ENCODE measurements at regions not wholly inside any gene's neighbourhood (a gene's known extent, or its start where the extent isn't known, plus 50 kb on each side); places are given as distances from the start of the nearest gene placed in this dataset.

DNA sequence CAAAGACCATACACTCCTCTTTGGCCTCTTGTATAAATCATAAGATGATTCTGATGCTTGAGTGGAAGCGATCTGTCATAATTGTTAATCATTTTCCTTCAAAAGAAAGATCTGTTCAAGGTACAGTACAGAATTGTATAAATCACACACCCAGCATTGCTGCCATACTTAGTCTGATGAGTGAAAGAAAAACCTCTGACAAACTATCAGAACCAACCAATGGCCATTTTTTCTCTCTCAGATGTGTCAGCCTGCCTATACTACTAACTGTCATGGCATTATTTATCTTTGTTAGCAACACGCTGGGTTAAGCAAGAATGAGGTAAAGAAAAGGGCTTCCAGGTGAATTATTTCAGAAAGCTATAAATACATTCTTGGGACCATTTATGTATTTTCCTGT is 1112.7 kb upstream of the TENM4 start:
- no peak for ATAC-seq
- intact Hi-C loops (cut with DNase I, micrococcal nuclease) = no loop called here

DNA sequence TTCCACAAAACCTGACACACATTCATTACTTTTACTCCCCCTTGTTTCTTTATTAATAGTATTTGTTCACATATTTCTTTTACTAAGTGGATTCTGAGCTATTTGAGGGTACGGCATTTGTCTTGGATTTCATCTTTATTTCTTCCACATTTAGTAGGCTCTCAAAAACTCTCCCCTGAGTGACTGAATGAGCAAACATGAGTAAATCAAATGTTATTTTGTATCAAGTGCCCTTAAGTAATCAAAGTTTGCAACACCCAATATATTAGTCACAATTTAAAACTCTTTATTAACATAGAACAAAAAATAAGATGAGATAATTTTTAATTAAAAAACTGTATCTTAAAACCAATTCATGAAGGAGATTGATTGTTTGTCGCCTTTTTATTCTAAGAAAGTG is 1101.9 kb upstream of the TENM4 start:
- DNase-seq = no peak
- intact Hi-C loops (cut with DNase I, micrococcal nuclease) = no loop called here
- ATAC-seq = no peak

More for the DNA sequence above, 1112.7 kb upstream of the TENM4 start:
- no peak for DNase-seq

DNA sequence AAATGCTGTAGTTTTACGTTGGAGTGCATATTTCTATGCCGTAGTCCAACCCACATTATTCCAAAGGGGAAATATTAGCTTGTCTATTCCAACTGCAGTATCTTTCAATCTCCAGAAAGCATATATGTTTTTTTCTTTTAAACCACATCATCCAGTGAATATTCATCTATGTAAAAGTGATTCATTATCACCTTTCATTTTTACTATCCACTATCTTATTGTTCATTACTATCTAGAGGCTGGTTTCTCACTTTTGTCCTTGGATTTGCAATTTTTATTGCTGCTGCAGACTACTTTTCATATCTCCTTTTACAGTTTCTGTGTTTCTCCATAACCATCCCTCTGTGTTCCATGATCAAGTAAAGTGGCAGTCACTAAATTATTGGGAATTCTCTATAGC is 1097.2 kb upstream of the TENM4 start:
- no peak for DNase-seq
- intact Hi-C loops (cut with DNase I, micrococcal nuclease) = no loop called here
- no peak for ATAC-seq

DNA sequence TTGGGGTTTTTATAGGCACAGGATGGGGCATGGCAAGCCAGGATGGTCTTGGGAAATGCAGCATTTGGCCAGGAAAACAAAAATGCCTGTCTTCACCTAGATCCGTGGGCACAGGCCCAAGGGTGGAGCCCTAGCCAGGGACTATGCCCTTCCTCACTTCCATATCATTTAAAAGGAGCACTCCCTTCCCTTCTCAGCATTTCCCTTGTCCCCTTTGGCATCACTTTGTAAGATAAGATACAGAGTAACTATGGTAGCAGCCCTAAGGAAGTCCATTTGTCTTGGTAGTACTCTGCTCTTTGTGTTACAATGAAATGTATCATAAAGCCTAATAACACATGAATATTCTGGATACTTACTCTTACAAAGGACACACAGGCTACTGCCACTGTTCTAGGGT is 1092.6 kb upstream of the TENM4 start:
- peak; percentile 78 for ATAC-seq
- DNase-seq = peak in 1 of 2 donors; percentile 24
- intact Hi-C loops (cut with DNase I, micrococcal nuclease) = no loop called here

DNA sequence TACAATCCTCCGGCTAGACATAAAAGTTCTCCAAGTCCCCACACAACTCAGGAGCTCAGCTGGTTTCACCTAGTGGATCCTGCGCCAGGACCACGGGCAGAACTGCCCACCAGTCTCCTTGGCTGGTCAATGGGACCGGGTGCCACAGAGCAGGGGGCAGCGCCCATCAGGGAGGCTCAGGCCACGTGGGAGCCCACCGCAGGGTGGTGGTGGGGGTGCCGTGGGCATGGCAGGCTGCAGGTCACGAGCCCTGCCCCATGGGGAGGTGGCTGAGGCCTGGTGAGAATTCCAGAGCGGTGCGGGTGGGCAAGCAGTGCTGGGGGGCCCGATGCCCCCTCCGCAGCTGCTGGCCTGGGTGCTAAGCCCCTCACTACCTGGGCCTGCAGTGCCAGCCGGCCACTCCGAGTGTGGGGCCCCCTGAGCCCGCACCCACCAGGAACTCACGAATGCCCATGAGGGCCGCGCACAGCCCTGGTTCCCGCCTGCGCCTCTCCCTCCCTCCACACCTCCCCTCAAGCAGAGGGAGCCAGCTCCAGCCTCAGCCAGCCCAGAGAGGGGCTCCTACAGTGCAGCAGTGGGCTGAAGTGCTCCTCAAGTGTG is 1091.9 kb upstream of the TENM4 start:
- ATAC-seq (no peak), DNase-seq (no peak)
- intact Hi-C loops (cut with DNase I, micrococcal nuclease) = no loop called here

DNA sequence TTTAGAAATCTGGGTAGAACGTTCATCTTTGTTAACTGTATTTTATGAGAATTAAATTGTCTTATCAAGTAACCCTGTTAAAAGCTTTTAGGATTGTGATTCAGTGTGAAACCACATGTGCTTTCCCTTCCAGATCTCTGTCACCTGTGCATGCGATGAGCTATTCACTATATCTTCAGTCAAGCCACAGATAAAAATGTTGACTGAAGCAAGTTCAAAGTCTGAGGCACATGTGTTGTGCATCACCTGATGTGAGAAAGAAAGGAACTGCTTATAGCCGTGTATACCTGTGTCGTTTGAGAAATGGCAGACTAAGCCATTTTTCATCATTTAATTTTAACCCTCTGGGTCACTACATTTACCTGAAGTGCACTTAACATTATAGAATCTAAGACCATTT is 1088.9 kb upstream of the TENM4 start:
- intact Hi-C loops (cut with DNase I, micrococcal nuclease) = no loop called here
- DNase-seq (no peak), ATAC-seq (peak; percentile 93)

DNA sequence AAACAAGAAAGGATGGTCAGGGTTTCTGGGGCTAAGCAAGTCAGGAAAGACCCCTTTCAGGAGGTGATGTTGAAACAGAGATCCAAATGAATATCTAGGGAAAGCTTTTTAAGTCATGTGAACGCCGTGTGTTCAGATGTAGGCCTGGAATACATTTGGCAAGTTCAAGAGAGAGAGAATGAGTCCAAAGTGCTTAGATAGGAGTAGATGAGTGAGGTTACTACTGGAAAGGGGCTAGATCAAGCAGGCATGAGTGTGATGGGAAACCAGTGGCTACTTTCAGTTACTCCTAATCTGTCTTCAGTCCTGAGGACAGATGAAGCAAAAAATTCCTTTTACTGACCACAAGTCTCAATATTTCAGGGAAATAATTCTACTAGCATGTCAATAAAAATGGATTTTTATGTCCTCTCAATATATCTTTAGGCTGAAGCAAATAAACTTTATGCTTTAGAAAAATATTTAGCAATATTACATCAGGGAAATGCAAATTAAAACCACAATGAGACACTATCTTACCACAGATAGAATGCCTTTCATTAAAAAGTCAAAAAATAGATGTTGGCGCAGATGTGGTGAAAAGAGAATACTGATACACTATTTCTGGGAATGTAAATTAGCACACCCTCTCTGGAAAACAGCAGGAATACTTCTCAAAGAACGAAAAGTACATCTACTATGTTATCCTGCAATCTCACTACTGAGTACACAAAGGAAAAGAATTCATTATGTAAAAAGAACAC is 1085.0 kb upstream of the TENM4 start:
- DNase-seq (no peak), ATAC-seq (no peak)
- intact Hi-C loops (cut with DNase I, micrococcal nuclease) = no loop called here

DNA sequence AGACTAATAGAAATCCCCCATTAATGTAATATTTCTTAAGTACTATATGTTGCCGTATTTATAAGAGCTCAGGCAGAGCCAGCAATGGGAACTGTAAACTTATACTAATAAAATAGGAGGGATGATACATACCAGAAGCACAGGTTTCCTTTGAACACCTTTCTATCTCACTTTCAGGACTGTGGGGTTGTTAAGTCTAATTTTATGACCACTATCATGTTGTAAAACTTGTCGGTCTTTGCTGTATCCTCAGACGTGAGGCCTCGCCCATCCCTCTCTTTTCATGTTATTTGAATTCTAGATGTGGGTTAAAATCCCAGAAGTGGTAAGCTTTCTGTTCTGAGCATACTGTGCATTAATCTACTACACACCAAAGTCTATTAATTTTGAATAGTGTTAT is 1083.5 kb upstream of the TENM4 start:
- DNase-seq (no peak), ATAC-seq (peak; percentile 86)
- intact Hi-C loops (cut with DNase I, micrococcal nuclease) = no loop called here

DNA sequence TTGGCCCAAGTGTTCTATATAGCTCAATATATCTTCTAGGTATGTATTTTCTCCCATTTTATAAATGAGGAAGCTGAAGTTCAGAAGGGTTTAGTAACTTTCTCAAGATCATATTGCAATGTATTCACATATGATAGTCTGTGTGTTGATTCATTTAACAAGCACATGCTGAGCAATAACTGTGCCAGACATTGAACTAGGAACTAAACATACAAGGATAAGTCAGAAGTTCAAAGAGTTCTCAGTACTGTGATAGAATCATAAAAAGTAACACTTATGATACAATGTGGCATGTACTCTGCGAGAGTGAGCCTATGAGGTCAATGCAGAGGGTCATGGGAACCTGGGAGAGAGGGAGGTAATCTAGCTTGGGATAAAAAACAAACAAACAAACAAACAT is 1082.2 kb upstream of the TENM4 start:
- no peak for DNase-seq
- peak; percentile 77 for ATAC-seq
- intact Hi-C loops (cut with DNase I, micrococcal nuclease) = no loop called here

DNA sequence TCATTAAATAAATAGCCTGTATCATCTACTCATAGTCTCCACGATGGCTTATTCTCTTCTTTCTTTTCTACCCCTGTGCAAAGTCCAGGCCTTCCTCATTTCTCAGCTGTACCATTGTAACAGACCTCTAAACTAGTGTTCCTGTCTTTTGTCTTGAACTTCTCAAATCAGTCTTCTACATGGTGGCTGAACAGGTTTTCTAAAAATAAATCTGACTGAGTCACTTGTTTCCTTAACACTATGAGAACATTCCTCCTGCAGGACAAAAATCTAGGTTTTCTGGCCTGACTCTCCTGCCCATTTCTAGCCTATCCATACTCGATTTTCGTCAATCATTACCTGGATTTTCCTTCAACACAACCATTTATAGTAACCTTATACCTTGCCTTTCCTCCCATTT is 1080.8 kb upstream of the TENM4 start:
- intact Hi-C loops (cut with DNase I, micrococcal nuclease) = no loop called here

DNA sequence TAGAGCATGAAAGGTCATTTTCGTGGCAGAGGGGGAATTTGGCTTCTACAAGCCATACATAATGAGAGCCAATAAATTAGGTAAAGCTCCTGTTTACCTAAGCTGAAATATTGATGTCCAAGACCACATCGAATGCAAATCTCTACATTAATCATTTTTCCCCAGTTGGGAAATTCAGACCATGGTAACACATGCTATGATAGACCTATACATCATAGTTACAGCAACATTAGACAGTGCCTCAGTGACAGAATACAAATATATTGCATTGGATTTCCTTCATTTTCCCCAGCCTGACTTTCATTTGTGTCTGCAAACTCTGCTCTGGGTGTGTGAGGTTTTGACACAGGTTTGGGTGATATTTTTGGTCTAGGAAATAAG is 1079.7 kb upstream of the TENM4 start:
- no peak for DNase-seq
- intact Hi-C loops (cut with DNase I, micrococcal nuclease) = no loop called here
- no peak for ATAC-seq

More for the DNA sequence above, 1080.8 kb upstream of the TENM4 start:
- DNase-seq = no peak
- no peak for ATAC-seq

DNA sequence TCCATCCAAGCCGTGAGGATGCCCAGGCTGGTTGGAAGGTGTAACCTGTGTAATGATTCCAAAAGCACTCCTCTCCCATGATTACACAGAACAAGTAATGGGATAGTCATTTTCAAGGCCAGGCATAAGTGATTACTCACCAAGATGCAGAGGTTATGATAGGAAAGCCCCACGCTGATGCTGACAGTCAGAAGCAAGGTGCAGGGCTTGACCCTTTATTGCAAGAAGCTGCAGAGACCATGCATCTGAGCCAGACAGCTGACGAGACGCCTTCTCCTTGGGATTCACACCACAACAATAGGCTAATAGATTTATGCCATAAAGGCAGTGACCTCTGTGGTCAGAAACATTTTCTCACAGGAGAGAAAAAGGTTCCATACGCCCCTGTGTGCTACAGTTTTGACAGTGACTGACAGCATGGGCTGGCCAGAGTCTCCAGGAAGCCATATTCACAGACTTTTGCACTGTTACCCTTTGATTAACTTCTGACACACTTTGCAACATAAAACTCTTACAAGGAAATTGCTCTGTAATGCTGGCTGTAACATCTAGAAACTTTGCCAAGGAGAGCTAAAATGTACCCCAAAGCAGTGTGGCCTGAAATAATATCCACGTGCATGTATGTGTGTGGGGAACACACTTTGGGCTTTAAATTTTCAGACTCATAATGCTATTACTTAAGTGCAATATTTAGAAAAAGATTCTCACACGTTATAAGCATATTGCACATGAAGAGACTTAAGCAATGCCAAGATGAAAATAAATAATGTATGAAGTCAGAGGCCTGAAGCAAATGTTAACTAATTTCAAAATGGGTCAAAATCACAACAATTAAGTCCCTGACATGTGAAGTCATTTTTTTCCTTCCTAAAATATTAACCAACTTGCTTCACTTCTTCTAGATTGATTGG is 1079.0 kb upstream of the TENM4 start:
- DNase-seq (no peak), ATAC-seq (peak; percentile 71)
- intact Hi-C loops (cut with DNase I, micrococcal nuclease) = no loop called here

DNA sequence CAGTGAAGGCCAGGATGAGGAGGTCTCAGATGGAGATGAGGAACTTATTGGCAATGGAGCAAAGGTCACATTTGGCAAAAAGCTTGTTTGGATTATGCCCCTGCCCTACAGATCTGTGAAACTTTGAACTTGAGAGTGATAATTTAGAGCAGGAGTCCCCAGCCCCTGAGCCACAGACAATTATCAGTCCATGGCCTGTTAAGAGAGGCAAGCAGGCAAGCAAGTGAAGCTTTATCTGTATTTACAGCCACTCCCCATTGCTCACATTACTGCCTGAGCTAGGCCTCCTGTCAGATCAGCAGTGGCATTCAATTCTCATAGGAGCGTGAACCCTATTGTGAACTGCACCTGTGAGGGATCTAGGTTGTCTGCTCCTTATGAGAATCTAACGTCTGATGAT is 1076.9 kb upstream of the TENM4 start:
- DNase-seq (no peak), ATAC-seq (peak; percentile 42)
- intact Hi-C loops (cut with DNase I, micrococcal nuclease) = no loop called here

DNA sequence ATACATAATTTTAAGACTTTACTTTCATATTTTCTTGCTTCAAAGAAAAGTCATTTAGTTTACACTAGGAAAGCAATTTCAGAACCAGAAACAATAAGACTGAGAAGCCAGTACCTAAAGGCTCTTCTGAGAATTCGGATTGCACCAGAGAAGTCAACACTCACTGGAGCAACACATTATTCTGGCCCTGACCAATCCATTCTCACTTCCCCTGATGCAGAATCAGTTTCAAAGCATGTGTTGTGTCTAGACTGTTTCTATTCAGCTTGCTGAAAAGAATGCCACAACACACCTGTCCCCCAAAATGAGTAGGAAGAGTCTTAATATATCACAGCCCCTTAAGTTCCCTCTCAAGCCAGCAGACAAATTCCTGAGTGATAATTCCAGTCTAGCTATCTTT is 1074.3 kb upstream of the TENM4 start:
- intact Hi-C loops (cut with DNase I, micrococcal nuclease) = no loop called here
- ATAC-seq (no peak), DNase-seq (no peak)

DNA sequence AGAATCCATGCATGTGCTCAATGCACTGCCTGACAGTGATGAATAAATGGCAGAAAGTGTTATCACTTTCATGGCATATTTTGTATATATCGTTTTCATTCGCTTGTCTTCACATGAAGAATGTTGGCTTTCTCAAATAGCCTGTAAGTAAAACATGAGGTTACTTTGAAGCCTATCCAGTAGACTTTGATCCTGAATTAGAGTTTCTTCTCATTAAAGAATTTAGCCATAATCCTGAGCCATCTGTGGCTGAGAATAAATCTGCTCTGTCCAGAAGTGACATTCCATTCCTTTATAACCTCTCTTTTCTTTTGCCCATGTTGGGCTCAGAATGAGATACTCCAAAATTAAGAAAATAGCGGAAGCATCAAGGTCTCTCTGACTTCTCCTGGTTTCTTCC is 1071.7 kb upstream of the TENM4 start:
- intact Hi-C loops (cut with DNase I, micrococcal nuclease) = no loop called here
- ATAC-seq = no peak

DNA sequence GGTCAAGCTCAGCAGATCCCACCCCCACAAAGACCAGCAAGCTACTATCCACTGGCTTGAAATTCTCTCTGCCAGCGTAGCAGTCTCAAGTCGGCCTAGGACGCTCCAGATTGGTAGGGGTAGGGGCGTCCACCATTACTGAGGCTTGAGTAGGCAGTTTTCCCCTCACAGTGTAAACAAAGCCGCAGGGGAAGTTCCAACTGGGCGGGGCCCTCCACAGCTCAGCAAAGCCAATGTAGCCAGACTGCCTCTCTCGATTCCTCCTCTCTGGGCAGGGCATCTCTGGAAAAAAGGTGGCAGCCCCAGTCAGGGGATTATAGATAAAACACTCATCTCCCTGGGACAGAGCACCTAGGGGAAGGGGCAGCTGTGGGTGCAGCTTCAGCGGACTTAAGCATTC is 1064.9 kb upstream of the TENM4 start:
- no peak for ATAC-seq
- intact Hi-C loops (cut with DNase I, micrococcal nuclease) = no loop called here
- DNase-seq = peak in 1 of 2 donors; percentile 6

More for the DNA sequence above, 1071.7 kb upstream of the TENM4 start:
- no peak for DNase-seq

DNA sequence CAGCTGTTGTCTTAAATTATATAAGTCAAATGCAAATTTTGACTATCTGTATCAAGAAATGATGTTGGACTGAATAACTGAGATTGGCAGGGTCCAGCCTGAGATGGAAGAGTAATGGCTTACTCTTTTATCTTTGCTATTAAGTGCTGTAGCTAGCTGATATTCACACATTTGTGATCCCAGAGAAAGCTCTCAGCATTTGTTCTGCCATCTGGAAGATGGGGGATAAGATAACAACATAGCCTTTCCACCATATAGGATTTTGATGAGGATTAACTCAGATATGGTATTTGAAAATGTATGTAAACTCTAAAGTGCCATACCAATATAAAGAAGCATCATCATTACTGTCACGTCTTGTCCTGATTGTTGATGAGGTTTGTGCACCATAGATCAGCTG is 1063.2 kb upstream of the TENM4 start:
- no peak for DNase-seq
- intact Hi-C loops (cut with DNase I, micrococcal nuclease) = no loop called here
- no peak for ATAC-seq

DNA sequence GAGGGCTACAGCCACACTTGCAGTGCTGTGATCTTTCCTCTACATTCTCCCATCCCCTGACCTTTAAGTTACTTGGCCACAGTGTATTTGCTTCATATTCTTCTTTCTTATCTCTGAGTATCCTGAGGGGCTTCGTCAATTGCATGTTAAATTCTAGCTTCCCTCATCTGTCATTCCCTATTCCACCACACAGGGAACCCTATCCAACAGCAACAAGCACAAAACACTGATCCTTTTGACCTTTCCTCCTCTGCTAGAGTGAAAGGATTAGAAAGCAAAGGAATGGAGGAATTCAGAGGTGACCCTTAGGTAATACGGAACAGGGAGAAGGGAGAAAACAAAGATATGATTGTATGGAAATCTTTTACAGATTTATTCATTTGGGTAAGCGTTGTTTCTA is 1061.7 kb upstream of the TENM4 start:
- intact Hi-C loops (cut with DNase I, micrococcal nuclease) = no loop called here
- no peak for ATAC-seq

DNA sequence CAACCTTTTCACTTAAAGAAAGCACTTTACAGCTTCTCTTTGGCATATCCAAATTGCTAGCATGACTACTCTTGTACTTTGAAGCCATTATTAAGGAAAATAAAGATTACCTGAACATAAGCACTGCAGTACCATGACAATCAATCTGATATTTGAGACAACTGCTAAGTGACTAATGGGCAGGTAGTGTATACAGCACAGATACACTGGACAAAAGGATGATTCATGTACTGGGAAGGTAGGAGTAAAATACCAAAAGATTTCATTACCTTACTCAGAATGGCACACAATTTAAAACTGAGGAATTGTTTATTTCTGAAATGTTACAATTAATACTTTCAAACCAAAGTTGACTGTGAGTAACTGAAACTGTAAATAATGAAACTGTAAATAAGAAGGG is 1054.3 kb upstream of the TENM4 start:
- ATAC-seq = no peak
- intact Hi-C loops (cut with DNase I, micrococcal nuclease) = no loop called here
- no peak for DNase-seq

More for the DNA sequence above, 1061.7 kb upstream of the TENM4 start:
- DNase-seq = no peak

DNA sequence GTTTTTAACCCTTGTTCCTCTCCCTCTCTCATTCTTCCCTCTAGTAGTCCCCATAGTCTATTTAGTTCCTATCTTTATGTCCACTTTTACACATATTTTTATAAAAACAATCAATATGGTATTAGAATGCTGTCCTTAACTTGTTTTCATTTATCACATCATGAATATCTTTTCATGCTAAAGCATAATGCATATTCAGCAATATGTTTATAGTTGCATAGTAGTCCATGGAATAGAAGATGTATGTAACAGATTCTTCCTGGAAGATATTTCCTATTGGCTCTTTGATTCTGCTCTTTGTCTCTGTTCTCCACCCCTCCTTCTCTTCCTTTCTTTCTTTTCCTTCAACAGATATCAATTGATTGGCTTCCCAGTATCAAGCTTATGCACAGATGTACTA is 1047.1 kb upstream of the TENM4 start:
- ATAC-seq = no peak
- no peak for DNase-seq
- intact Hi-C loops (cut with DNase I, micrococcal nuclease) = no loop called here
